ENCODE measurements at regions not wholly inside any gene's neighbourhood (a gene's known extent, or its start where the extent isn't known, plus 50 kb on each side); places are given as distances from the start of the nearest gene placed in this dataset.

- Histone ChIP-seq H3K9me2 (ENCODE audit: insufficient read depth) (no peaks in the 10 kb centered on the region), H3K79me2 (ENCODE audit: insufficient read depth) (no peaks in the 10 kb centered on the region), H3K27ac (no peak overlapping the region), H3K4me1 (ENCODE audit: insufficient read depth) (no peaks in the 10 kb centered on the region), H3K9ac (no peak overlapping the region), H2AFZ (no peak overlapping the region), H3K4me2 (ENCODE audit: unreplicated experiment) (no peak overlapping the region), H4K20me1 (ENCODE audit: insufficient read depth) (no peaks in the 10 kb centered on the region), H3K27me3 (replicated peaks; ENCODE audit: insufficient read depth) (no peaks in the 10 kb centered on the region), H3K9me3 (ENCODE audit: low read depth) (no peaks in the 10 kb centered on the region), H3K36me3 (ENCODE audit: low read depth) (no peaks in the 10 kb centered on the region), H3K4me3 (no peak overlapping the region), H3F3A (ENCODE audit: insufficient read depth) (no peaks in the 10 kb centered on the region)
- DNase-seq = no peak
- 5 to 11% methylated on average over 4 to 11 of the region's 29 CpGs for WGBS, 2 experiments (ENCODE audit: low coverage in 1 of 2, low lambda C conversion rate in 2 of 2, missing lambda C conversion rate in 2 of 2)
- in situ Hi-C loops (cut with MboI) = no loop called here
- TF ChIP-seq EZH2phosphoT487 (IDR thresholded peaks at IDR 0.05; ENCODE audit: insufficient read depth, low read depth) = no peak
- TF ChIP-seq EZH2 (IDR thresholded peaks at IDR 0.05; ENCODE audit: insufficient read depth, poor library complexity, severe bottlenecking) = no peak
Measured at GRCh38 chrX:39162322-39162735, 361.1 kb downstream of the MID1IP1 start.

GRCh38 chrX:39163581-39164126 is 362.4 kb downstream of the MID1IP1 start:
- Histone ChIP-seq H3K36me3 (ENCODE audit: low read depth) (no peaks in the 10 kb centered on the region), H3K4me2 (ENCODE audit: unreplicated experiment) (no peak overlapping the region), H3K9me2 (ENCODE audit: insufficient read depth) (no peaks in the 10 kb centered on the region), H4K20me1 (ENCODE audit: insufficient read depth) (no peaks in the 10 kb centered on the region), H3K27ac (no peak overlapping the region), H3K4me3 (no peak overlapping the region), H3K79me2 (ENCODE audit: insufficient read depth) (no peaks in the 10 kb centered on the region), H3K9ac (no peak overlapping the region), H3K27me3 (replicated peaks; ENCODE audit: insufficient read depth) (no peaks in the 10 kb centered on the region), H3K4me1 (ENCODE audit: insufficient read depth) (no peaks in the 10 kb centered on the region), H2AFZ (no peak overlapping the region), H3K9me3 (ENCODE audit: low read depth) (no peaks in the 10 kb centered on the region), H3F3A (ENCODE audit: insufficient read depth) (no peaks in the 10 kb centered on the region)
- TF ChIP-seq EZH2phosphoT487 (IDR thresholded peaks at IDR 0.05; ENCODE audit: insufficient read depth, low read depth) (no peak), EZH2 (IDR thresholded peaks at IDR 0.05; ENCODE audit: insufficient read depth, poor library complexity, severe bottlenecking) (no peak)
- in situ Hi-C loops (cut with MboI) = no loop called here
- DNase-seq = no peak
- WGBS, 2 experiments (ENCODE audit: low coverage in 1 of 2, low lambda C conversion rate in 2 of 2, missing lambda C conversion rate in 2 of 2) = 67 to 75% methylated on average over 3 of the region's 3 CpGs

GRCh38 chrX:39164212-39164611 is 363.0 kb downstream of the MID1IP1 start:
- H3K79me2 ChIP-seq (ENCODE audit: insufficient read depth) = no peaks in the 10 kb centered on the region
- no peak overlapping the region for H3K4me2 ChIP-seq (ENCODE audit: unreplicated experiment)
- H3K36me3 ChIP-seq (ENCODE audit: low read depth) = no peaks in the 10 kb centered on the region
- H2AFZ ChIP-seq = no peak overlapping the region
- H3K4me1 ChIP-seq (ENCODE audit: insufficient read depth) = no peaks in the 10 kb centered on the region
- H3K9ac ChIP-seq = no peak overlapping the region
- no peaks in the 10 kb centered on the region for H3K9me2 ChIP-seq (ENCODE audit: insufficient read depth)
- no peak overlapping the region for H3K4me3 ChIP-seq
- no peak for DNase-seq
- no peaks in the 10 kb centered on the region for H4K20me1 ChIP-seq (ENCODE audit: insufficient read depth)
- no peak overlapping the region for H3K27ac ChIP-seq
- no peaks in the 10 kb centered on the region for H3K27me3 ChIP-seq (replicated peaks; ENCODE audit: insufficient read depth)
- no peaks in the 10 kb centered on the region for H3F3A ChIP-seq (ENCODE audit: insufficient read depth)
- no peak for TF ChIP-seq EZH2 (IDR thresholded peaks at IDR 0.05; ENCODE audit: insufficient read depth, poor library complexity, severe bottlenecking)
- TF ChIP-seq EZH2phosphoT487 (IDR thresholded peaks at IDR 0.05; ENCODE audit: insufficient read depth, low read depth) = no peak
- in situ Hi-C loops (cut with MboI) = no loop called here
- 12 to 50% methylated on average over 3 of the region's 3 CpGs for WGBS, 2 experiments (ENCODE audit: low coverage in 1 of 2, low lambda C conversion rate in 2 of 2, missing lambda C conversion rate in 2 of 2)
- no peaks in the 10 kb centered on the region for H3K9me3 ChIP-seq (ENCODE audit: low read depth)

- Histone ChIP-seq H3K9me2 (ENCODE audit: insufficient read depth) (no peaks in the 10 kb centered on the region), H3K27me3 (replicated peaks; ENCODE audit: insufficient read depth) (no peaks in the 10 kb centered on the region), H3K79me2 (ENCODE audit: insufficient read depth) (no peaks in the 10 kb centered on the region), H2AFZ (no peak overlapping the region), H3K36me3 (ENCODE audit: low read depth) (no peaks in the 10 kb centered on the region), H3K4me3 (no peak overlapping the region), H3K9ac (no peak overlapping the region), H3K9me3 (ENCODE audit: low read depth) (no peaks in the 10 kb centered on the region), H3K27ac (no peak overlapping the region), H3K4me1 (ENCODE audit: insufficient read depth) (no peaks in the 10 kb centered on the region), H4K20me1 (ENCODE audit: insufficient read depth) (no peaks in the 10 kb centered on the region), H3F3A (ENCODE audit: insufficient read depth) (no peaks in the 10 kb centered on the region), H3K4me2 (ENCODE audit: unreplicated experiment) (no peak overlapping the region)
- TF ChIP-seq EZH2 (IDR thresholded peaks at IDR 0.05; ENCODE audit: insufficient read depth, poor library complexity, severe bottlenecking) = no peak
- no peak for TF ChIP-seq EZH2phosphoT487 (IDR thresholded peaks at IDR 0.05; ENCODE audit: insufficient read depth, low read depth)
- 0% methylated on average over 1 of the region's 1 CpG for WGBS, 2 experiments (ENCODE audit: low coverage in 1 of 2, low lambda C conversion rate in 2 of 2, missing lambda C conversion rate in 2 of 2)
- DNase-seq = no peak
- in situ Hi-C loops (cut with MboI) = no loop called here
Measured at GRCh38 chrX:39165185-39165584, 363.9 kb downstream of the MID1IP1 start.

GRCh38 chrX:39165773-39166172 is 364.5 kb downstream of the MID1IP1 start:
- H3K27me3 ChIP-seq (replicated peaks; ENCODE audit: insufficient read depth) = no peaks in the 10 kb centered on the region
- H2AFZ ChIP-seq = no peak overlapping the region
- 88 to 95% methylated on average over 4 of the region's 4 CpGs for WGBS, 2 experiments (ENCODE audit: low coverage in 1 of 2, low lambda C conversion rate in 2 of 2, missing lambda C conversion rate in 2 of 2)
- H3K4me2 ChIP-seq (ENCODE audit: unreplicated experiment) = no peak overlapping the region
- TF ChIP-seq EZH2 (IDR thresholded peaks at IDR 0.05; ENCODE audit: insufficient read depth, poor library complexity, severe bottlenecking) (no peak), EZH2phosphoT487 (IDR thresholded peaks at IDR 0.05; ENCODE audit: insufficient read depth, low read depth) (no peak)
- H3K79me2 ChIP-seq (ENCODE audit: insufficient read depth) = no peaks in the 10 kb centered on the region
- H3K27ac ChIP-seq = no peak overlapping the region
- no peaks in the 10 kb centered on the region for H3K9me2 ChIP-seq (ENCODE audit: insufficient read depth)
- in situ Hi-C loops (cut with MboI) = no loop called here
- H3K4me1 ChIP-seq (ENCODE audit: insufficient read depth) = no peaks in the 10 kb centered on the region
- H3F3A ChIP-seq (ENCODE audit: insufficient read depth) = no peaks in the 10 kb centered on the region
- H3K4me3 ChIP-seq = no peak overlapping the region
- H3K36me3 ChIP-seq (ENCODE audit: low read depth) = no peaks in the 10 kb centered on the region
- H3K9ac ChIP-seq = no peak overlapping the region
- H4K20me1 ChIP-seq (ENCODE audit: insufficient read depth) = no peaks in the 10 kb centered on the region
- no peak for DNase-seq
- no peaks in the 10 kb centered on the region for H3K9me3 ChIP-seq (ENCODE audit: low read depth)
